Endothelial cell (in vitro differentiated cells): ENCODE measurements at regions not wholly inside any gene's neighbourhood (a gene's known extent, or its start where the extent isn't known, plus 50 kb on each side); places are given as distances from the start of the nearest gene placed in this dataset.
A peak's percentile ranks its signal among the peaks of the same experiment; 100 is the strongest.
"Not testable (repeated sequence)": the region's sequence is repeated elsewhere in the genome, so short reads cannot be mapped to it uniquely, and the experiment has no call there.

Experiments used
- DNase-seq: peaks from one replicate; pipeline ENCODE4 v3.0.0; 2021; ENCODE audit warnings: low spot score
- H3K27ac Mint-ChIP-seq: one replicate; pipeline ENCODE4 v1.8.0; 2021; ENCODE audit warnings: mixed read lengths, inconsistent platforms; ENCODE audit not compliant: unreplicated experiment
- H3K27me3 Mint-ChIP-seq: one replicate; pipeline ENCODE4 v1.8.0; 2021; ENCODE audit warnings: mild to moderate bottlenecking, moderate library complexity, mixed read lengths, inconsistent platforms; ENCODE audit not compliant: unreplicated experiment
- H3K36me3 Mint-ChIP-seq: one replicate; pipeline ENCODE4 v1.8.0; 2021; ENCODE audit warnings: mild to moderate bottlenecking, low read depth, mixed read lengths, inconsistent platforms; ENCODE audit not compliant: unreplicated experiment
- H3K4me1 Mint-ChIP-seq: one replicate; pipeline ENCODE4 v1.8.0; 2021; ENCODE audit warnings: mild to moderate bottlenecking, mixed read lengths, inconsistent platforms; ENCODE audit not compliant: unreplicated experiment
- H3K4me3 Mint-ChIP-seq: one replicate; pipeline ENCODE4 v1.8.0; 2021; ENCODE audit warnings: mild to moderate bottlenecking, mixed read lengths, inconsistent platforms; ENCODE audit not compliant: unreplicated experiment
- H3K9me3 Mint-ChIP-seq: one replicate; pipeline ENCODE4 v1.8.0; 2021; ENCODE audit warnings: mixed read lengths, inconsistent platforms; ENCODE audit not compliant: unreplicated experiment
- TF ChIP-seq, protein P1 (sequence below): fragments of 200-600 bp; sonication (generic); IDR thresholded peaks from one replicate; pipeline ENCODE4 v1.5.0; 2021; ENCODE audit warnings: antibody characterized with exemption; ENCODE audit not compliant: unreplicated experiment

DNA sequence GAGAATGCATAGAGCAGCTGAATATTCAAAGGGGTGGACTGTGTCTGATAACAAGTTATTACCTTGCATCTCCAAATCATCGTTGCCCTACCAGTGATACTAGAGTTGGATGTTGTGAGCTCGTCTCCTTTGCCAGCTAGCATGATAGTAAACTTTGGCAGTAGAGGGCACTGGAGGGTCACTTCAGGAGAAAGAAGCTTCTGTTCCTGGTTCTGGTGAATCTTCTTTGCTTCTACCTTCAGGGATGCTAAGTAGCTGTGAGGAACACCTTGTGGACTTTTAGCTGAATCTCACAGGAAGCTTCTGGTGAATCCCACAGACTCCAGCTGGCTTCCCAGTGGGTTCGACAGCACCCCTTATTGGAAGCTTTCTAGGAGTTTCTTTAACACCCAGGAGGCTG is 626.6 kb upstream of the SGCD start:
- H3K27me3 Mint-ChIP-seq: no peaks in the 10 kb centered on the region

DNA sequence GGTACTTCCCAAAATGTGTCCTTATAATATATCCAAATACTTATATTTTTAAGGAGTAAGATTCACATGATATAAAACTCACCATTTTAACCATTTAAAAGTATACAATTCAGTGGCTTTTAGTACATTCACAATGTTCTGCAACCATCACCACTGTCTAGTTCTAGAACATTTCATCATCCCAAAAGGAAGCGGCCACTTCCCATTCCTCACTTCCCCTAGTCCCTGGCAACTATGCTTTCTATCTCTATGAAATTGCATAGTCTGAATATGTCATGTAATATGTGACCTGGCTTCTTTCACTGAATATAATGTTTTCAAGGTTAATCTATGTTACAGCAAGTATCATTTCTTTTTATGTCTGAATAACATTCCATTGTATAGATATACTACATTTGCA is 615.1 kb upstream of the SGCD start:
- no peaks in the 10 kb centered on the region for H3K36me3 Mint-ChIP-seq
- H3K4me1 Mint-ChIP-seq: no peaks in the 10 kb centered on the region
- H3K27me3 Mint-ChIP-seq: no peaks in the 10 kb centered on the region
- TF ChIP-seq, protein P1, sequence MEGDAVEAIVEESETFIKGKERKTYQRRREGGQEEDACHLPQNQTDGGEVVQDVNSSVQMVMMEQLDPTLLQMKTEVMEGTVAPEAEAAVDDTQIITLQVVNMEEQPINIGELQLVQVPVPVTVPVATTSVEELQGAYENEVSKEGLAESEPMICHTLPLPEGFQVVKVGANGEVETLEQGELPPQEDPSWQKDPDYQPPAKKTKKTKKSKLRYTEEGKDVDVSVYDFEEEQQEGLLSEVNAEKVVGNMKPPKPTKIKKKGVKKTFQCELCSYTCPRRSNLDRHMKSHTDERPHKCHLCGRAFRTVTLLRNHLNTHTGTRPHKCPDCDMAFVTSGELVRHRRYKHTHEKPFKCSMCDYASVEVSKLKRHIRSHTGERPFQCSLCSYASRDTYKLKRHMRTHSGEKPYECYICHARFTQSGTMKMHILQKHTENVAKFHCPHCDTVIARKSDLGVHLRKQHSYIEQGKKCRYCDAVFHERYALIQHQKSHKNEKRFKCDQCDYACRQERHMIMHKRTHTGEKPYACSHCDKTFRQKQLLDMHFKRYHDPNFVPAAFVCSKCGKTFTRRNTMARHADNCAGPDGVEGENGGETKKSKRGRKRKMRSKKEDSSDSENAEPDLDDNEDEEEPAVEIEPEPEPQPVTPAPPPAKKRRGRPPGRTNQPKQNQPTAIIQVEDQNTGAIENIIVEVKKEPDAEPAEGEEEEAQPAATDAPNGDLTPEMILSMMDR: no peak
- no peaks in the 10 kb centered on the region for H3K9me3 Mint-ChIP-seq
- no peak overlapping the region for H3K27ac Mint-ChIP-seq
- H3K4me3 Mint-ChIP-seq: no peak overlapping the region
- DNase-seq: no peak

More for the DNA sequence above, 626.6 kb upstream of the SGCD start:
- peak; percentile 11 for DNase-seq
- Mint-ChIP-seq H3K9me3 (no peaks in the 10 kb centered on the region), H3K36me3 (no peaks in the 10 kb centered on the region), H3K4me3 (no peak overlapping the region), H3K4me1 (no peaks in the 10 kb centered on the region), H3K27ac (no peak overlapping the region)
- TF ChIP-seq, protein P1: peak; percentile 14

DNA sequence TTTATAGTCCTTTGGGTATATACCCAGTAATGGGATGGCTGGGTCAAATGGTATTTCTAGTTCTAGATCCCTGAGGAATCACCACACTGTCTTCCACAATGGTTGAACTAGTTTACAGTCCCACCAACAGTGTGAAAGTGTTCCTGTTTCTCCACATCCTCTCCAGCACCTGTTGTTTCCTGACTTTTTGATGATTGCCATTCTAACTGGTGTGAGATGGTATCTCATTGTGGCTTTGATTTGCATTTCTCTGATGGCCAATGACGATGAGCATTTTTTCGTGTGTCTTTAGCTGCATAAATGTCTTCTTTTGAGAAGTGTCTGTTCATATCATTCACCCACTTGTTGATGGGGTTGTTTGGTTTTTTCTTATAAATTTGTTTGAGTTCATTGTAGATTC is 612.5 kb upstream of the SGCD start:
- not testable (repeated sequence) for H3K4me1 Mint-ChIP-seq, DNase-seq, H3K36me3 Mint-ChIP-seq, H3K27me3 Mint-ChIP-seq, H3K9me3 Mint-ChIP-seq, H3K4me3 Mint-ChIP-seq, H3K27ac Mint-ChIP-seq

DNA sequence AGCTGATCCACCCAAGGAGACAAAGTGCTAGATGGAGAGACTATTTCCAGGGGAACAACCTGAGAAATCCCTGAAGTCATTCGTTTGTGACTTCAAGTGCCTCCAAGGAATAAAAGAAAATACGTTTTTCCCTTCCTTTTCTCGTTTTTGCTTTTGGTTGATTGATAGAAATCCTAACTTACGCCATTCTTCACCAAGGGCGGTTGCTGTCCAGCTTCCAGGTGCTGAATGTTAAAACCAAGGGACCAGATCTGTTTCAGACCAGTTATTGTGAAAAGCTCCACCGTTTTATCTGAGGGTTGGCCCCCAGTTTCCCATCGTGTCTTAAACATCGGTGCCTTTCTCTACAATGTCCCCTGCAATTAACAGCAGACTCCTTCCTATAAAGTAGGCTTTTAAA is 600.7 kb upstream of the SGCD start:
- Mint-ChIP-seq H3K9me3 (no peaks in the 10 kb centered on the region), H3K4me1 (peaks cover 14% of the 10 kb centered on the region), H3K4me3 (no peak overlapping the region), H3K27ac (no peak overlapping the region), H3K36me3 (no peaks in the 10 kb centered on the region), H3K27me3 (peaks cover 27% of the 10 kb centered on the region)
- peak; percentile 54 for DNase-seq
- TF ChIP-seq, protein P1: no peak

DNA sequence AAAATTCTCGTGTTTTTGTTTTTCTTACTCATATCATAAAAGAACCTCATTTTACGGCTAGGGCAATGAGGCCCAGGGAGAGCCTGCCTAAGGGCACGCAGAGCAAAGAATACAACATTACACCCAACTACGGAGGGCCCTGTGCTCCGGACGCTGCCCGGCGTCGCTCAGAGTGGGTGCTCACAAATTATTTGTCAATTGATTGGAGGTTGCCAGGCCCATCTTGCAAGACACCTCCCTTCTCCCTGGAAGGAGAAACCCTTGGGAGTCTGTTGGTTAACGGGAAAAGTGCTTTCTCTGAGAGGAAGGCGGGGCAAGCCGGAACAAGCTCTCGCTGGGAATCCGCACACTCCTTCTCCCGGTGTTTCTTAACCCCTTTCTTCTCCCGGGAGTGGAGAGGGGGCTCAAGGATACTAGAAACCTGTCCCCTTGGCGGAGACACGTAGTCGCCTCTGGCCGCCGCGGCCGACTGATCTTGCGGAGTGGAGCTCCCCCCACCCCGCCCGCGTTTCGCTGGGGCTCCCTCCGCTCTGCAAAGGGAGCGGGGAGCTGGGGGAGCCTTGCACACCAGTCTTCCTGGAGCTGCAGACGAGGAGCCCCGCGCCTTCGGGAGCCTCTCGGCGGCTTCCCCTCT is 599.3 kb upstream of the SGCD start:
- Mint-ChIP-seq H3K27ac (peak overlapping the region; percentile 44), H3K9me3 (no peaks in the 10 kb centered on the region), H3K4me1 (peaks cover 14% of the 10 kb centered on the region), H3K4me3 (peak overlapping the region; percentile 74), H3K27me3 (peaks cover 29% of the 10 kb centered on the region), H3K36me3 (no peaks in the 10 kb centered on the region)
- TF ChIP-seq, protein P1: no peak
- peak; percentile 14 for DNase-seq
